ENCODE measurements at regions not wholly inside any gene's neighbourhood (a gene's known extent, or its start where the extent isn't known, plus 50 kb on each side); places are given as distances from the start of the nearest gene placed in this dataset.
A peak's percentile ranks its signal among the peaks of the same experiment; 100 is the strongest.
"Not testable (repeated sequence)": the region's sequence is repeated elsewhere in the genome, so short reads cannot be mapped to it uniquely, and the experiment has no call there.

DNA sequence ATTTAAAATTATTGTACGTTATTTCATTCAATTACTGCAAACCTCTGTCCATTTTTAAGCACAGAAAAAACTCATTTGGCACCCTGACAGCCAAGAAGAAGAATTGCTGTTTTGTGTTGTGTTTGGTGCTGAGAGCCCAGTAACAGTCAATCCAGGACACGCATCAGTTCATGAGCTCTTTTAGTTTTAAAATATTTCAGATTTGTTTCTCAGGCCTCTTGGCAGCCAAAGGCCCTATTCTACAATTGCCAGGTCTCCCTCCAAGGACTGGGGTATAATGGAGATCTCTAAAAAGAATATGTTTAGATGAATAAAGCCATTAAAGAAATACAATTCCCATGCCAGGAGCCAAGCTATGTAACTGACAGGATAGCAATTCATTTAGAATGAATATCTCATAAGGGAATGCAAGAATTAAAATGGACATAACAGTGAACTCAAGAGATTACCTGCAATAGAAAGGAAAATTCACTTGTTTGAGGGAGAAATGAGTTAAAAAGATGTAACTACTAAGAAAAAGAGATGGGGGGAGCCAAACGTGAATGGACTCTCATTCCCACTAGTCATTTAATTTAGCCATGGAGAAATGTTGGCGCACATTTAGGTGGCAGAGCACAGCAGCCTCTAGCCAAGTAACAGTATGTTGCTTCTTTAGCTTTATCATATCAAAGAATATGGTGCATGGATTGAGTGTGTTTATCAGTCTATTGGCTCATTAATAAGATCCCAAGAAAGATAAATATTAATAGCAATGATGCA is 140.6 kb upstream of the PELI2 start:
- no peak for DNase-seq (ENCODE audit: low read depth)

DNA sequence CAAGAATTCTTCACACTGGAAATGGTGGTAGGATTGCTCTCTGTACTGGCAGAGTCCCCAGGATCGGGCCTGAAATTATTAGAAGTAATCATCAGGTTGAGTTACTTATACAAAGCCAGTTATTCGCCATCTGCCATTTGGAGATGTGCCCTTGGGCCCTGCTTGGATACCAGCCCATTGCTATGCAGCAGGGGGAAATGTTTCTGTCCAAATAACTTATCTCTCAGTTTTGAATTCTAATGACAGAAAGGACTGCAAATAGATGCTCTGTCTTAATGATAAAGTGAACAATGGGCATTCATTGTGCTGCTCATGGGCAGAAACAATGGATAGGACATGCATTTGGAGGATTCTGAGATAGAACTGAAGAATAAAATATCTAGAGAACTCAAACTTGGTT is 139.1 kb upstream of the PELI2 start:
- DNase-seq (ENCODE audit: low read depth), result no peak

DNA sequence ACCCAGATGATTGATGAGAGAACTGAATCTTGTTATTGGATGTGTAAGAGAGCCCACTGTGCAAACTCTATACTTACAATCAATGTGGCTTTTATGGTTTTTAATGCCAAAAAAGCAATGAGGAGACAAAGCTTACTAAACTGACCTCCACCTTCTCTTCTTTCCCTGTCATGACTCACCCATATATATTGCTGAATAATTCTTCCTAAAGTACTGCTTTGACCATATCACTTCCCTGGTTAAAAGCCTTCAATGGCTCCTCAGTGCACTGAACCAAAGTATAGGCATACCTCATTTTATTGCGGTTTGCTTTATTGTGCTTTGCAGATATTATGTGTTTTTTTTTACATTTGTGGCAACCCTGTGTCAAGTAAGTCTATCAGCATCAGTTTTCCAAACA is 138.4 kb upstream of the PELI2 start:
- DNase-seq (ENCODE audit: low read depth), result no peak

DNA sequence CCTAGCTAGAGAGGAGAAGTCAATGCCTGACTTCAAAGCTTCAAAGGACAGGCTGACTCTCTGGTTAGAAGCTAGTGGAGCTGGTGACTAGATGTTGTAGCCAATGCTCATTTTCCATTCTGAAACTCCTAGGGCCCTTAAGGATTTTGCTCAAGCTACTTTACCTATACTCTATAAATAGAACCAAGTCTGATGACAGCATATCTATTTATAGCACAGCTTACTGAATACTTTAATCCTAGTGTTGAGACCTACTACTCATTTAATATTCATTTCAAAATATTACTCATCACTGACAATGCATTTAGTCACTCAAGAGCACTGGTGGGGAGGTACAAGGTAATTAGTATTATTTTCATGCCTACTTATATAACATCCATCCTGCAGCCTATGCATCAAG is 137.2 kb upstream of the PELI2 start:
- DNase-seq (ENCODE audit: low read depth), result no peak

DNA sequence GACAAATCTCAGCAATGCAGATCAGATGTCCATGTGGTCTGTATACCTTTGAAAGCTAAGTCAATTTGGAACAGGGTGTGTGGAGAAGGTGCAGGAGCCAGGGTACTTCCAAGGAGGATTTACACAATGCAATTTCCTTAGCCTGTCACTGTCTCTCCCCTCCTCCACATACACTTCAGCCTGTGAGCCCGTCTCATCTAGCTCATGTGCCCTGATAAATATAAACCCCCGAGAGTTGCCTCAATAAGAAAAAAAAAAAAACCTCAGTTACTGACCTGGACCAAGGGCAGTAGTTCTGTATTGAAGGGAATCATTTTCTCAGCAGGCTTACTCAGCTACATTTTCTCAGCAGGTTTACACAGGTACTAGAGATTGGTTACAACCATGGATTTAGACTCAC is 132.1 kb upstream of the PELI2 start:
- DNase-seq (ENCODE audit: low read depth), result no peak

DNA sequence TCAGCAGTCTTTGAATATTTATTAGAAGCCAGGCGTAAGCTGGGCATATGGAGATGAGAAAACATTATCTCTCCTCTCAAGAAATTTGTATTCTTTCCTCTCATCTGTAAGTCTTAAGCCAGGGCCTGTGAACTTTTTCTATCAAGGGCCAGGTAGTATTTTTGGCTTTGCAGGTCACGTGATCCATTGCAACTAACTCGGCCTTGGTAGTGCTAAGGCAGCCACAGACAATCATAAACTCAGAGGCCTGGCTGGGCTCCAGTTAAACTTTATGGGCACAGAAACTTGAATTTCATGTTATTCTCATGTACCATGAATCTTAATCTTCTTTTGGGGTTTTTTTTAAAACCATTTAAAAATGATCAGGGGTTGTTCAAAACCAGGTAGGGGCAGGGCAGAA is 117.4 kb upstream of the PELI2 start:
- DNase-seq (ENCODE audit: low read depth), result no peak

DNA sequence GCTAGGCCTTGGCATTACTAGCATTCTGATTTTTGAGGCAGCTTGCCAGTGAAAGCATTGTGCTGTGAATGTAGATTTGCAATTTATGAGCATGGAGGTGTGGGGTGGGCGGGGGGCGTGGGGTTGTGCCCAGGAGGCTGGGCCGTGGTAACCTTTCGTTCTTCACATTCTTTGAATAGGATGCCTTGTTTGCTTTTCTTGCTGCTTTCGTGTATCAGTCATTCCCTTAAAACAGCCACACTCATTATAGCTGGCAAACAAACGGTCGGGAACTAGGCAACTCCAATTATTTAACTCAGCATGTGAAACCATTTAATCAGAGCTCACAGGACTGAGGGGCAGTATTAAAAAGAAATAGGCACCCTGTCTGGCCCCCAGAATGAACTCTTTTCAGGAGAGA is 115.9 kb upstream of the PELI2 start:
- DNase-seq (ENCODE audit: low read depth), result peak; percentile 13

DNA sequence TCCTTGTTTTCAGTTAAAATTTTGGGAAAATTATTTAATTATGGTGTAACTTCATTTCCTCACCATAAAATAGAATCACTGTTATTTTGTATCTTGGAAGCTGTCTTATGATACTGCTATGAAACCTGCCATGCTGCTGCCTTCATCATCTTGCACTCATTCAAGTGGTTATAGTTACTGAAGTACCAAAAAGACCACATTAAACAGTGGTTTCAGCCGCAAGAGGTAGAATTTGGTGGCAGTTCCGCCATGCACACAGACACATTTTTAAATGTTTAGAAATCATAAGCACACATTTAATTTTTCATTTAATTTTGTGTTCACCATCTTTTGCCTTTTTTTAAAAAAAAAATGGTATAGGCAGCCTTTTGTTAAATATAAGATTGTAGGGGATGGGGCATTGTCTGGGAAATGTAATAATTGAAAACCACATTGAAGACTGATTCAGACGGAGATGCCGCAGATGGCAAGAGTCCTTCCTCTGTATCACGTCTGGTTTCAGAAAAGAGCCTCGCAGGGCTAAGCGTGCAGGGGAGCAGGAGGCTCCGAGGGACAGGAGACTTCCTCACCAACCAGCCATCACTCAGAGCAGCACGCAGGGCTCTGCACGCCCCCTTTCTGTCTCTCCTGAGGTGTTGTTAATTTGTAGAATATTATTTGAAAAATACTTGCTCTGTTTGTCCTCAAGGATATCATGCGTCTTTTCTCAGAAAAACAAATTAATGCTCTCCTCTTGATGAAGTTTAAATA is 115.2 kb upstream of the PELI2 start:
- no peak for DNase-seq (ENCODE audit: low read depth)

DNA sequence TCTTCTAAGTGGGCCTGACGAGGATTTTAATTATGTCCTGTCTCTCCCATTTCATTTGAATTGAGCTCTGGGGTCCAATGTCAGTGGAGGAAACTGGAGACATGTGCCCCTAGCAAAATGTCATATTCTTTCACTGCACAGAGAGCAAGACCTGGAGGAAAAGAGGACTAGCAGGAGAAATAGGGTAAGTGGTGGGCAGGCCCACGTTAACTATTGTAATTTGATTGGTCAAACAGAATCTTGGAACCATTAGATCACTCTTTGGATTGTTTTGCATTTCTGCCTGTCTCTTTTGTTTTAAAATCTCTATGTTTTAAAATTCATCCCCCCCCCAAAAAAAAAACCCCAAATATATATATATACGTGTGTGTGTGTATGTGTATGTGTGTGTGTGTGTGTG is 113.9 kb upstream of the PELI2 start:
- peak; percentile 0 for DNase-seq (ENCODE audit: low read depth)

DNA sequence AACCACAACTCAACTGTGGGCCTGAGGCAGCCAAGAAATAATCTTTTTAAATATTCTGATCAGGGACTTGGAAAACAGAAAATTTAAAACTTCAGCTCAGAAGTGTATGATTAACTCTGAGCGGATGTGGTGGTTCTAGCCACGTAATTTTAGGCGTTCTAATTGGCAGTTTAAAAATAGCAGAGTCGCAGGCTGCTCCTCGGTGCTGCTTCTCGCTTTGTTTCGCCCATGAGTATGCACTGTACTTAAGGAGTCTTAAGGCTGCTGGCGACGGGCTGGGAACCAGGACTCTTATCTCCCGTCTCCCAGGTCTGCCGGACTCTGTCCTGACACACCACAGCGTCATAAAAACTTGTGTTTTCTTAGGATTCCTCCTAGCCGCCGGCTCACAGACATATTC is 113.4 kb upstream of the PELI2 start:
- peak; percentile 31 for DNase-seq (ENCODE audit: low read depth)

DNA sequence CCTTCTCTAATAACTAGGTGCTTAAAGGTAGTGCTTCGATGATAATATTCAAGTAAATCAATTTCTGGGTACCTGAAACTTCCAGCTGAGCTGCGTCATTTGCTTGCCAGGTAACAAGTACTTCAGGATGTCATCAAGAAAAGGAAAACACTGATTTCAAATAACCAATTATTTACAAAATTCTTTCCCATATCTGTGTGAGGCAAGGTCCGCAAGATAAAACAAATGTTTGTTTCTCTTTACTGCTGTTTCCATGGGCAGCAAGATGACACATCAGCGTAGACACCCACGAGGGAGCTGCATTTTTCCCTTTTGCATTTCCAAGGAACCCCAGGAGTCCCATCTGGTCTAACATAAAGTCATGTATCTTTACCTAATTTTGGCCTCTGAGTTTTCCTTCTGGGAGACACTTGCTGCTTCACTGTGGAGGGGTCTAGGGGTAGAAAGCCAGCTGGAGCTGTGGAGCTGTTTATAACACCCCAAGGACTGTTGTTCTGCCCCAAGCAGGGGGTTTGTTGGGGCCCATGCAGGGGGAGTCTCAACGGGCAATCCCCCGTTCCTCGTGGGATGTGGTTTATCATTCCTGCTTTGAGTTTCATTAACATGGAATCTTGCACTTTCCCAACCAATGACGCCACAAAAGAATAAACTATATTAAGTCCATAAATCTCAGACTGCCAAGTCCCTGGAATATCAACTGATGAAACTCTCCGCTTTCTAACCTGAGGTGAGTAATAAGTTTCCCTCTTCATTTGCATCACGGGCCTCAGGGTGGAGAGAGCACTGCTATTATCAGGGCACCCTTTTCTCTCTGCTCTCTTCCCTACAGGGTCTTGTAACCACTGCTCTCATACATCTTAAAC is 112.8 kb upstream of the PELI2 start:
- peak; percentile 63 for DNase-seq (ENCODE audit: low read depth)

DNA sequence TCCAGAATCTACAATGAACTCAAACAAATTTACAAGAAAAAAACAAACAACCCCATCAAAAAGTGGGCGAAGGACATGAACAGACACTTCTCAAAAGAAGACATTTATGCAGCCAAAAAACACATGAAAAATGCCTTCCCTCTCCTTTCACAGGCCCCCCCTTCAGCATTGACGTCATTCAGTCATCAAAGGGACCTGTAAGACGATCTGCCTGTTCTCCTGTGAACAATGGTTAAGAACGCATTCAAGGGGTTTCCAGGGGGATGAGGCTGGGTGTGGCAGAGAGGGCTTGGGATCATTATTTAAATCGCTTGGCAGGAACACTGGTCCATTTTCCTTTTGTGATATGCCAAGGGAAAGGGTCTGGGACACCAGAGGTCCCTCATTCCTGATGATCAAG is 110.7 kb upstream of the PELI2 start:
- DNase-seq (ENCODE audit: low read depth), result not testable (repeated sequence)

DNA sequence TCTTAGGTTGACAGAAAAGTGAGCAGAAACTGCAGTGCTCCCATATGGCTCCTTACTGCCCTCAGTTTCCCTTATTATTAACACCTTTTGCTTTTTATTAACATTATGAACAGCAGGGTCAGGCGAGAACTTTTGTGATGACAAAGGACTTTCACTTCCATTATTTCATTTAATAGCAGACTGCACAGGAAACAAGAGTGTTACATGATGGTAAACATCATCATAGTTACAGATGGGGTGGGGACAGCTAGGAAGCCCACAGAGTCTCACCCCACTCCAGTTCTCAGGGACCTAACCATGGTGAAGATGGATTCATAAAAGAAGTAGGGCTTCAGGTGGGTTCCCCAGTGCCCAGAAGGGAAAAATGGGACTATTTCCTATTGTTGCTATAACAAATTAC is 110.1 kb upstream of the PELI2 start:
- no peak for DNase-seq (ENCODE audit: low read depth)

DNA sequence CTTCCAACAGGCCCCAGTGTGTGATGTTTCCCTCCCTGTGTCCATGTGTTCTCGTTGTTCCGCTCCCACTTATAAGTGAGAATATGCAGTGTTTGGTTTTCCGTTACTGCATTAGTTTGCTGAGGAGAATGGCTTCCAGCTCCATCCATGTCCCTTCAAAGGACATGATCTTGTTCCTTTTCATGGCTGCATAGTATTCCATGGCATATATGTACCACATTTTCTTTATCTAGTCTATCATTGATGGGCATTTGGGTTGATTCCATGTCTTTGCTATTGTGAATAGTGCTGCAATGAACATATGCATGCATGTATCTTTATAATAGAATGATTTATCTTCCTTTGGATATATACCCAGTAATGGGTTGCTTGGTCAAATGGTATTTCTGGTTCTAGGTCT is 109.5 kb upstream of the PELI2 start:
- DNase-seq (ENCODE audit: low read depth), result not testable (repeated sequence)

DNA sequence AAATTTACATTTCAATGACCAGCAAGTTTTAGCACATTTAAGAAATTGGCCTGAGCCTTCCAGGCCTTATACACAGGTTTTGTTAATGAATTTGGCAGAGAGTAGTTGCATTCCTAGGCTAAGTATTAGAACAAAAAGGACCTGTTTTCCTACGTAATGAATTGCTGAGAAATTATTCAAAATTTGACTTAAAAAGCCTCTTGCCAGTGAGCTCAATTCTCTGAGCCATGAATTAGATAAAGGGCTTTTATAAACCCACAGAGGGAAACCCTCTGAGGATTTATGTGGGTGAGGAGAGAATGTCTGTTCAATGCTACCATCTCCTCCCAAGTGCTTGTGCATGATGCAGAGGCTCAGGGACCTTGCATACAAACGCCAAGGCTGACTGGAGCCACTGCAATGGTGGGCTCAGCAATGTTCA is 94.5 kb upstream of the PELI2 start:
- DNase-seq (ENCODE audit: low read depth), result no peak

DNA sequence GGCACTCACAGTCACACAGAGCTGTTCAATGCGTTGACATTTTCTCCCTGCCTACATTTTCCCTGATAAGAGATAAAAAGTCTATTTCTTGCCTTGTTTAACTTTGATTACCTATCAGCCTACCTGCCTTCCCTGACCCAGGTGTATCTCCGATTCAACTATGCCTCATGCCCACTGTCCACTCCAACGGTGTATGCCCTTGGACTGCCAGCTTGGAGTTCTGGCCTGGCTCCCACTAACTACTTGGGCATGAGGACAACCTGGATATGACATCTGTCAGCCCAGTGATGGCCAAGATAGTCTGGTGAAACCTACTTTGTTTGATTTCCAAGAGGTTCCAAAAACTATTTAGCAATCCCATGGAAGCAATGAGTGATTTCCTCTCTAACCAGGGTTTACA is 93.0 kb upstream of the PELI2 start:
- DNase-seq (ENCODE audit: low read depth), result no peak

DNA sequence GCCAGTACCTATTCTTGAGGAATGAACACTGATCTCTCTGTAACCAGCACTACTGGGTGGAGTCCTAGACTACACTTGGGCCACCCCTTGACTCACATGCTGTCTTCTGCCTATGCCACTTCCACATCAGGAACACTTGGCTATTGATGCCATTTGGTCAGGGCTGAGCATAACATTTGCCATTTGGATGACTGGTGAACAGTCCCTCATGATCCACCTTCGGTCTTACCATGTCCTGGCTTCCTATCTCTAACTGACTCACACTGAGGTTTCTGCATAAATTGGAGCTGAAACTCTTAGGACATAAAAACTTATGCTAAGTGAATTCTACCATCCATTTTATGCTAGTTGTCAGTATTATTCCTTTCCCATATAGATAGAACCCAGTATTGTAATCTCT is 91.7 kb upstream of the PELI2 start:
- no peak for DNase-seq (ENCODE audit: low read depth)

DNA sequence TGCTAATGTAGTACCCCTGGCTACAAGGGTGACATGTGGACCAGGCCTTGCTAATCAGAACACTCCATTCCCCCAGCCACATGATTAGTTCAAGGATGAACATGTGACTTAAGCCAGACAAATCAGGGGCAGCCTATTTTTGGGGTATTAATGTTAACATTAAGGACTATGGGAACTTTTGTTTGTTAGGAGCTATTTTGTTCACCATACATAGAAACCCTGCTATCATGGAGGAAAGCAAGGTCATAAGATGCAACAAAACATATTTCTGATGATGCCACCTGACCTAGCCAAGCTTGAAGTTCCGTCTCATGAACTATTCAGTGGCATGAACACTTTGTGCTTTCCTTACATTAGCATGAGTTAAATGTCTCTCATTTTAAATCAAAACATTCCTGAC is 90.8 kb upstream of the PELI2 start:
- DNase-seq (ENCODE audit: low read depth), result no peak

DNA sequence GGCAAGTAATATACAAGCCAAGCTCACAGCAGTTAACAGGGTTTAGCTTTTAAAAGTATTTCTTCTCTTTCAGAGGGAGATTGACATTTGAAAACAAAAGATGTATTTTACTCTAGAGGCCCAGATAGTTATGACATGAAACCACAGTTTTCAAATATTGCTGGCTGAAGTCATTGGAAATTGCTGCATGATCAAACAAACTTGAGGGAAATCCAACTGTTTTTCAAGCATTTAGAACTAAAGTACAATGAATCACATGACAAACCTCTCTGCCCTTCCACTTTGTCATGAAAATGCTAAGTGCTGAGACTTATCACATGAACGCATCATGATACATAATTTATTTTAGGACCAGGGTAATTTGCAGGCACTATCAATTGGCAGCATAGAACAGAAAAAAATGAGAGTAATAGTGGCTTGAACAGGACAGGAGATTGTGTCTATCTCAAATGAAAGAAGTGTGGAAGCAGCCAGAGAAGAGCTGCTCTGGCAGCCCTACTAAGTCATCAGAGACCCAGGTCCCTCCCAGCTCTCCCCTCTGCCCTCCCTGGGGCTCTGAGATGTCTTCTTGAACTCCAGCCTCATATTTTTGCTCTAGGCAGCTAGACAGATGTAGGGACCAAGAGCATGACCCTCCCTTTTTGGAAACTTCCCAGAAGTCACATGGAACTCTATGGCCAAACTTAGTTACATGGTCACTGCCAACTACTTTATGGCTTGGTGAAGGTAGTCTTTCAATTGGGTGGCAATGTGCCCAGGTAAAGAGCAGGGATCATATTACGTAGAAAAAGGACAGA is 90.1 kb upstream of the PELI2 start:
- no peak for DNase-seq (ENCODE audit: low read depth)

DNA sequence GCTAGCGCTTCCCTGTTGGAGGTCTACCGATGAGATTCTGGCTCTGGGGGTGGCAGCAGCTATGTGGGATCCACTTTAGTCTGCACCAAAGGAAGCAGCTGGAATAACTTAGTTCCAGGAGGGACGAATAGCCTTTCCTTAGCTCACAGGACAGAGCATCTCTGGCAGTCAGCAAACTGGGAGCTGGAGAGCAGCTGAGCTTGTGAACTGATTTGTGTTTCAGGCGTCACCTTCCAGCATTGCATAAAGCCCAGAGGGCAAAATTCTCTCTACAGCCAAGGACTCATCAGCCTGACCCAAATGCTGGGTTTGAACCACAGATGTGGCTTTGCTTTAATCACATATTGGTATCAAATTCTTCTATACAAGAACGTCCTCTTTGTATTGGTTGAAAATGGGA is 81.9 kb upstream of the PELI2 start:
- DNase-seq (ENCODE audit: low read depth), result no peak

DNA sequence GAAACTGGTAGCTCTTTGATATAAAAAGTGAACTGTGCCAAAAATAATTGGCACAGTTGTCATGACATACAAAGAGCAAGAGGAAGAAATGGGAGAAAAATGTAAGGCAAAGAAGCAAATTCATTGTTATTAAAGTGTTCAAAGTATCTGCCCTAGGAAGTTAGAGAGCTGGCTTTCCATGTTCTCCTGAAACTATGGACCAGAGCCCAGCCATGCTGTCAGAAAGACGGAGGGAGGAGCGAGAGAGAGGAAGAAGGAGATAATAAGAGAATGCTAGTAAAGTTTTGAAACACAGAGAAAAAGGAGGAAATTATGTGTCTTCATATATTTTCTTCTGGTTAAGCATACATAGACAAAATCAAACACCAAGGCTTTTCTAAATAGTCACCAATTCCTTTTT is 78.1 kb upstream of the PELI2 start:
- DNase-seq (ENCODE audit: low read depth), result no peak

DNA sequence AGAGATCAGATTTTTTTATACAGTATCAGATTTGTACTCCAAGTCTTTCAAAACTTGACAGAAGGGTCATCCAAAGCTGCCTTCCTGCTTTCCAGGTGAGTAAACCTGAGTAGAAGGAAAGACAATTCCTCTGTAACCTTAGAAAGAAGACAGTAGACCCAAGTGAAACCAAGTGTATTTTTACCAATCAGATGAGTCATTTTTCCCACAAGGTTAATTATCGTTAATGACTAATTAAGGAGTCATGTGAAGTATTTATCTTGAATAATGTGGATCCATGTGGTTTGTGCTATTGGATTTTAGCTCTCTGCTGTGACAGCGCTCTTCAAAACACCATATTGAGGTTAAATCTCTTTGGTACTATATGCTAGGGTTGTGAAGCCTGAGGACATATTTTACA is 74.0 kb upstream of the PELI2 start:
- DNase-seq (ENCODE audit: low read depth), result no peak

Measured in GM04503 (cell line).